ENCODE measurements at regions not wholly inside any gene's neighbourhood (a gene's known extent, or its start where the extent isn't known, plus 50 kb on each side); places are given as distances from the start of the nearest gene placed in this dataset.

- TF ChIP-seq CTCF (IDR thresholded peaks at IDR 0.05): no peak
- TF ChIP-seq ZFX (IDR thresholded peaks at IDR 0.05; ENCODE audit: borderline replicate concordance): no peak
- no peak overlapping the region for H3K27ac ChIP-seq
Observed at GRCh38 chr12:67433385-67434175, 164.4 kb downstream of the CAND1 start.

- H3K27ac ChIP-seq: no peak overlapping the region
- TF ChIP-seq ZFX (IDR thresholded peaks at IDR 0.05; ENCODE audit: borderline replicate concordance): no peak
- TF ChIP-seq CTCF (IDR thresholded peaks at IDR 0.05): no peak
Observed at GRCh38 chr12:67434671-67435370, 165.7 kb downstream of the CAND1 start.

- no peak overlapping the region for H3K27ac ChIP-seq
- no peak for TF ChIP-seq CTCF (IDR thresholded peaks at IDR 0.05)
- no peak for TF ChIP-seq ZFX (IDR thresholded peaks at IDR 0.05; ENCODE audit: borderline replicate concordance)
Observed at GRCh38 chr12:67436230-67436629, 167.1 kb downstream of the CAND1 start.

- no peak for TF ChIP-seq CTCF (IDR thresholded peaks at IDR 0.05)
- no peak for TF ChIP-seq ZFX (IDR thresholded peaks at IDR 0.05; ENCODE audit: borderline replicate concordance)
- no peak overlapping the region for H3K27ac ChIP-seq
Observed at GRCh38 chr12:67437011-67437410, 167.9 kb downstream of the CAND1 start.

GRCh38 chr12:67439611-67440010 is 170.5 kb downstream of the CAND1 start:
- H3K27ac ChIP-seq: no peak overlapping the region
- TF ChIP-seq ZFX (IDR thresholded peaks at IDR 0.05; ENCODE audit: borderline replicate concordance): no peak
- TF ChIP-seq CTCF (IDR thresholded peaks at IDR 0.05): no peak

- no peak overlapping the region for H3K27ac ChIP-seq
- TF ChIP-seq ZFX (IDR thresholded peaks at IDR 0.05; ENCODE audit: borderline replicate concordance) (no peak), CTCF (IDR thresholded peaks at IDR 0.05) (peak; percentile 99)
Observed at GRCh38 chr12:67441736-67442346, 172.7 kb downstream of the CAND1 start.

Measured in 22Rv1 (cell line).